HG02610 (cell line): ENCODE measurements at regions not wholly inside any gene's neighbourhood (a gene's known extent, or its start where the extent isn't known, plus 50 kb on each side); places are given as distances from the start of the nearest gene placed in this dataset.

Experiments used
- ATAC-seq: cut with Tn5 transposase; IDR thresholded peaks from one replicate; pipeline ENCODE4 v1.9.1; 2021; ENCODE audit warnings: mild to moderate bottlenecking, moderate library complexity; ENCODE audit not compliant: unreplicated experiment

- no peak for ATAC-seq
These were observed 69.3 kb upstream of the SMNDC1 start for GRCh38 chr10:110373857-110374654.

- ATAC-seq: no peak
These were observed 70.4 kb upstream of the SMNDC1 start for GRCh38 chr10:110375121-110375520.

- ATAC-seq: peak; percentile 41
These were observed 71.5 kb upstream of the SMNDC1 start for GRCh38 chr10:110376021-110376766.

GRCh38 chr10:110376767-110377160 lies 72.0 kb upstream of the SMNDC1 start:
- no peak for ATAC-seq

- no peak for ATAC-seq
These were observed 73.3 kb upstream of the SMNDC1 start for GRCh38 chr10:110378006-110378405.

- no peak for ATAC-seq
These were observed 73.9 kb upstream of the SMNDC1 start for GRCh38 chr10:110378533-110379108.

- no peak for ATAC-seq
These were observed 75.1 kb upstream of the SMNDC1 start for GRCh38 chr10:110379831-110380230.

- ATAC-seq: no peak
These were observed 75.6 kb upstream of the SMNDC1 start for GRCh38 chr10:110380293-110380692.

GRCh38 chr10:110382695-110383094 lies 78.0 kb upstream of the SMNDC1 start:
- no peak for ATAC-seq

- no peak for ATAC-seq
These were observed 82.9 kb upstream of the SMNDC1 start for GRCh38 chr10:110387617-110387982.

GRCh38 chr10:110387983-110388686 lies 83.4 kb upstream of the SMNDC1 start:
- peak; percentile 88 for ATAC-seq

GRCh38 chr10:110388687-110389052 lies 84.0 kb upstream of the SMNDC1 start:
- no peak for ATAC-seq

- no peak for ATAC-seq
These were observed 84.5 kb upstream of the SMNDC1 start for GRCh38 chr10:110389255-110389654.

- no peak for ATAC-seq
These were observed 86.8 kb upstream of the SMNDC1 start for GRCh38 chr10:110391541-110391940.

GRCh38 chr10:110392121-110392520 lies 87.4 kb upstream of the SMNDC1 start:
- no peak for ATAC-seq

GRCh38 chr10:110392868-110393740 lies 88.4 kb upstream of the SMNDC1 start:
- ATAC-seq: no peak

- ATAC-seq: no peak
These were observed 89.1 kb upstream of the SMNDC1 start for GRCh38 chr10:110393866-110394265.

- ATAC-seq: no peak
These were observed 89.6 kb upstream of the SMNDC1 start for GRCh38 chr10:110394296-110394695.

GRCh38 chr10:110394898-110395297 lies 90.2 kb upstream of the SMNDC1 start:
- no peak for ATAC-seq
